OCI-LY3 (cell line): ENCODE measurements at regions not wholly inside any gene's neighbourhood (a gene's known extent, or its start where the extent isn't known, plus 50 kb on each side); places are given as distances from the start of the nearest gene placed in this dataset.

Experiments
- CTCF ChIP-seq: fragments of 200-600, 300-600 bp; sonication (generic); IDR thresholded peaks from 2 replicates; pipeline ENCODE4 v1.5.1; 2014; ENCODE audit warnings: antibody characterized with exemption, low read length, low read depth
- EZH2phosphoT487 ChIP-seq: fragments of 200-600 bp; shearing (Covaris generic); IDR thresholded peaks from 2 replicates; pipeline ENCODE4 v1.6.1; 2018; ENCODE audit warnings: antibody characterized with exemption, mixed run types, low read depth

- no peak for TF ChIP-seq EZH2phosphoT487
- TF ChIP-seq CTCF = no peak
Measured at GRCh38 chr5:77893225-77893860, 117.2 kb upstream of the TBCA start.
